ENCODE measurements at regions not wholly inside any gene's neighbourhood (a gene's known extent, or its start where the extent isn't known, plus 50 kb on each side); places are given as distances from the start of the nearest gene placed in this dataset.

DNA sequence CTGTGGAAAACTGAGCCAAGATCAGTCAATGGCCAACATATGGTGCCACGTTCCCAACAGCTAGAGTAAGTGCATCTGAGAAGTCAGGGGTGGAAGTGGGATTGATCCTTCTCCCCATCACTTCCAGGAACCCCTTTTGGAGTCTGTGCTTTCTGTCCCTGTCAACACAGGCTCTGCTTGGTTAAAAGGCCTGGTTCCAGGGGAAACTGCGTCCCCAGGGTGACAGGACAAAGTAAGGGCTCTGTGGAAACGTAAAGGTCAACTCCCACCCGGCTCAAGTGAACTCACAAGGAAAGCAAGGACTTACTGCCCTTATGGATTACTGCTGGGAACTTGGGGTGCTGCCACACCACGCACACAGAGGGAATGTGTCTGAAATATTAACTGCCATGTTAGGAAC lies 77.5 kb upstream of the GRB10 start:
- no peaks in the 10 kb centered on the region for H3K4me1 ChIP-seq
- intact Hi-C loops (cut with DNase I), result no loop called here
- H3K4me3 ChIP-seq, result no peak overlapping the region
- no peak overlapping the region for H3K27ac ChIP-seq
- no peaks in the 10 kb centered on the region for H3K36me3 ChIP-seq
- H3K27me3 ChIP-seq, result no peaks in the 10 kb centered on the region
- DNase-seq, result no peak
- TF ChIP-seq POLR2AphosphoS5 (IDR thresholded peaks at IDR 0.05), result no peak
- no peak for TF ChIP-seq CTCF (IDR thresholded peaks at IDR 0.05)
- no peak for TF ChIP-seq EP300 (IDR thresholded peaks at IDR 0.05)
- no peak for TF ChIP-seq POLR2A (IDR thresholded peaks at IDR 0.05)
- WGBS, 2 donors, result 89 to 91% methylated on average over 5 of the region's 5 CpGs
- H3K9me3 ChIP-seq, result no peaks in the 10 kb centered on the region

GRCh38 chr7:50858528-50859245 lies 76.0 kb upstream of the GRB10 start:
- H3K27me3 ChIP-seq, result no peaks in the 10 kb centered on the region
- intact Hi-C loops (cut with DNase I), result no loop called here
- WGBS, 2 donors, result 91 to 93% methylated on average over 4 of the region's 4 CpGs
- H3K4me3 ChIP-seq, result no peak overlapping the region
- H3K4me1 ChIP-seq, result no peaks in the 10 kb centered on the region
- no peak overlapping the region for H3K27ac ChIP-seq
- H3K36me3 ChIP-seq, result no peaks in the 10 kb centered on the region
- TF ChIP-seq POLR2AphosphoS5 (IDR thresholded peaks at IDR 0.05) (no peak), EP300 (IDR thresholded peaks at IDR 0.05) (no peak)
- no peak for DNase-seq
- no peaks in the 10 kb centered on the region for H3K9me3 ChIP-seq

- no peaks in the 10 kb centered on the region for H3K36me3 ChIP-seq
- no peak overlapping the region for H3K27ac ChIP-seq
- TF ChIP-seq CTCF (IDR thresholded peaks at IDR 0.05) (no peak), POLR2A (IDR thresholded peaks at IDR 0.05) (no peak), POLR2AphosphoS5 (IDR thresholded peaks at IDR 0.05) (no peak), EP300 (IDR thresholded peaks at IDR 0.05) (no peak)
- DNase-seq, result no peak
- no peaks in the 10 kb centered on the region for H3K4me1 ChIP-seq
- whole genome bisulfite sequencing, 2 donors, result 68 to 82% methylated on average over 6 of the region's 6 CpGs
- no peak overlapping the region for H3K4me3 ChIP-seq
- H3K9me3 ChIP-seq, result no peaks in the 10 kb centered on the region
- no peaks in the 10 kb centered on the region for H3K27me3 ChIP-seq
- intact Hi-C loops (cut with DNase I), result no loop called here
Measured at GRCh38 chr7:50857804-50858489, 75.3 kb upstream of the GRB10 start.

- intact Hi-C loops (cut with DNase I), result no loop called here
- Histone ChIP-seq H3K4me3 (no peak overlapping the region), H3K27ac (no peak overlapping the region), H3K9me3 (no peaks in the 10 kb centered on the region), H3K4me1 (no peaks in the 10 kb centered on the region), H3K36me3 (no peaks in the 10 kb centered on the region), H3K27me3 (no peaks in the 10 kb centered on the region)
- DNase-seq, result no peak
- no peak for TF ChIP-seq POLR2A (IDR thresholded peaks at IDR 0.05)
- TF ChIP-seq CTCF (IDR thresholded peaks at IDR 0.05), result no peak
- TF ChIP-seq EP300 (IDR thresholded peaks at IDR 0.05), result no peak
- TF ChIP-seq POLR2AphosphoS5 (IDR thresholded peaks at IDR 0.05), result no peak
- WGBS, 2 donors, result 81 to 85% methylated on average over 5 of the region's 5 CpGs
Measured at GRCh38 chr7:50856806-50857205, 74.1 kb upstream of the GRB10 start.

DNA sequence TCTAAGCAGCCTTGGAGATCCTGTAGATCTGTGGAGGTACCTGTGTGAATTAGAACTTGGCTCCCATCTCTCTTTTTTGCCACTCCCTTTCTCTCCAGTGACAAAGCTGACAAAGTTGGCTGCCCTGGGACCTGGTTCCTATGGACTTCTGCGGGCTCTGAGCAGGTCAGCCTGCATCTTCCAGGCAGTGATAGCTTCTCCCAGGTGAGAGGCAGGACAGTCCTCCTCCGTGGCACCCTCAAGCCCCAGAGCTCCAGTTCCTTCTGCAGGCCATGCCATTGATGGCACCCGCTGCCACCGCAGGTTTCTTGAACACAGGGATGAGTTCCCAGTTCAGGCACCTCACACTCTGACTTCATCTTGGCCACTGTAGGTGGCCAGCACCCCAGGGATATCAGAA lies 73.5 kb upstream of the GRB10 start:
- 93% methylated on average over 4 of the region's 4 CpGs for WGBS, 2 donors
- H3K4me3 ChIP-seq, result no peak overlapping the region
- H3K27me3 ChIP-seq, result no peaks in the 10 kb centered on the region
- no peak for TF ChIP-seq CTCF (IDR thresholded peaks at IDR 0.05)
- no peak for TF ChIP-seq EP300 (IDR thresholded peaks at IDR 0.05)
- TF ChIP-seq POLR2A (IDR thresholded peaks at IDR 0.05), result no peak
- no peaks in the 10 kb centered on the region for H3K9me3 ChIP-seq
- no peak overlapping the region for H3K27ac ChIP-seq
- intact Hi-C loops (cut with DNase I), result no loop called here
- no peak for DNase-seq
- H3K4me1 ChIP-seq, result no peaks in the 10 kb centered on the region
- H3K36me3 ChIP-seq, result no peaks in the 10 kb centered on the region

Data from sigmoid colon (tissue), 6 donors.